GM21360 (cell line): ENCODE measurements at regions not wholly inside any gene's neighbourhood (a gene's known extent, or its start where the extent isn't known, plus 50 kb on each side); places are given as distances from the start of the nearest gene placed in this dataset.

Source experiments
- ATAC-seq: cut with Tn5 transposase; IDR thresholded peaks from one replicate; pipeline ENCODE4 v1.9.1; 2021; ENCODE audit warnings: mild to moderate bottlenecking, moderate library complexity; ENCODE audit not compliant: unreplicated experiment

GRCh38 chr10:30793093-30793492, 163.5 kb upstream of the LYZL2 start:
- ATAC-seq: no peak

GRCh38 chr10:30792025-30792424, 162.5 kb upstream of the LYZL2 start:
- no peak for ATAC-seq

- no peak for ATAC-seq
Measured at GRCh38 chr10:30791197-30791611, 161.7 kb upstream of the LYZL2 start.

GRCh38 chr10:30789806-30790205, 160.3 kb upstream of the LYZL2 start:
- ATAC-seq: no peak

- ATAC-seq: no peak
Measured at GRCh38 chr10:30788307-30788706, 158.8 kb upstream of the LYZL2 start.

- no peak for ATAC-seq
Measured at GRCh38 chr10:30786906-30787305, 157.4 kb upstream of the LYZL2 start.

GRCh38 chr10:30786131-30786530, 156.6 kb upstream of the LYZL2 start:
- no peak for ATAC-seq

- ATAC-seq: no peak
Measured at GRCh38 chr10:30784897-30785605, 155.5 kb upstream of the LYZL2 start.

- no peak for ATAC-seq
Measured at GRCh38 chr10:30784524-30784896, 155.0 kb upstream of the LYZL2 start.

- ATAC-seq: no peak
Measured at GRCh38 chr10:30783939-30784501, 154.5 kb upstream of the LYZL2 start.

- ATAC-seq: no peak
Measured at GRCh38 chr10:30782537-30783461, 153.2 kb upstream of the LYZL2 start.

GRCh38 chr10:30782157-30782536, 152.6 kb upstream of the LYZL2 start:
- ATAC-seq: no peak

GRCh38 chr10:30781670-30782121, 152.1 kb upstream of the LYZL2 start:
- ATAC-seq: no peak

GRCh38 chr10:30778769-30779168, 149.2 kb upstream of the LYZL2 start:
- no peak for ATAC-seq

GRCh38 chr10:30775779-30776591, 146.4 kb upstream of the LYZL2 start:
- ATAC-seq: no peak

- ATAC-seq: no peak
Measured at GRCh38 chr10:30774261-30774660, 144.7 kb upstream of the LYZL2 start.

GRCh38 chr10:30773501-30773900, 143.9 kb upstream of the LYZL2 start:
- ATAC-seq: no peak

GRCh38 chr10:30770816-30771215, 141.3 kb upstream of the LYZL2 start:
- ATAC-seq: no peak

- ATAC-seq: no peak
Measured at GRCh38 chr10:30770229-30770628, 140.7 kb upstream of the LYZL2 start.

- ATAC-seq: no peak
Measured at GRCh38 chr10:30769361-30769760, 139.8 kb upstream of the LYZL2 start.

- ATAC-seq: no peak
Measured at GRCh38 chr10:30765616-30766015, 136.1 kb upstream of the LYZL2 start.
